CD14-positive monocyte (primary cell): ENCODE measurements at regions not wholly inside any gene's neighbourhood (a gene's known extent, or its start where the extent isn't known, plus 50 kb on each side); places are given as distances from the start of the nearest gene placed in this dataset.
A peak's percentile ranks its signal among the peaks of the same experiment; 100 is the strongest.
"Not testable (repeated sequence)": the region's sequence is repeated elsewhere in the genome, so short reads cannot be mapped to it uniquely, and the experiment has no call there.

Source experiments
- DNase-seq, 3 donors: peaks; one replicate each; pipeline ENCODE4 v3.0.0-alpha.2; 2011 to 2022
- H2AFZ ChIP-seq: 2 replicates; pipeline ENCODE4 v1.6.0; 2012; ENCODE audit warnings: mild to moderate bottlenecking, low read depth, low read length, inconsistent platforms; ENCODE audit not compliant: insufficient read depth, poor library complexity, severe bottlenecking
- H3K27ac ChIP-seq, 2 donors: 1 replicate in 1 of 2; 2 replicates in 1 of 2; pipeline ENCODE4 v1.5.1; 2012 to 2013; ENCODE audit warnings: low read length in 2 of 2, control low read depth in 1 of 2, inconsistent platforms in 1 of 2, low read depth in 1 of 2, mild to moderate bottlenecking in 1 of 2
- H3K27me3 ChIP-seq, 2 donors: one replicate each; pipeline versions ENCODE4 v1.6.0 to v1.6.1; 2011 to 2013; ENCODE audit warnings: low read length in 2 of 2; ENCODE audit not compliant: control insufficient read depth in 2 of 2, insufficient read depth in 2 of 2
- H3K36me3 ChIP-seq, 2 donors: replicated peaks in 1 of 2; 1 replicate in 1 of 2; 2 replicates in 1 of 2; pipeline versions ENCODE4 v1.5.1 to v1.6.1; 2012 to 2013; ENCODE audit warnings: low read length in 2 of 2, control low read depth in 1 of 2, inconsistent platforms in 1 of 2, mild to moderate bottlenecking in 1 of 2; ENCODE audit not compliant: insufficient read depth in 2 of 2, control insufficient read depth in 1 of 2
- H3K4me1 ChIP-seq, 2 donors: 1 replicate in 1 of 2; 2 replicates in 1 of 2; pipeline versions ENCODE4 v1.5.1 to v1.6.1; 2012 to 2013; ENCODE audit warnings: low read length in 2 of 2, control low read depth in 1 of 2, inconsistent platforms in 1 of 2, mild to moderate bottlenecking in 1 of 2, moderate library complexity in 1 of 2; ENCODE audit not compliant: insufficient read depth in 2 of 2, control insufficient read depth in 1 of 2
- H3K4me2 ChIP-seq: replicated peaks from 2 replicates; pipeline ENCODE3; 2012; ENCODE audit warnings: low read length, moderate library complexity, mild to moderate bottlenecking; ENCODE audit not compliant: poor library complexity, severe bottlenecking; ENCODE audit errors: extremely low read depth
- H3K4me3 ChIP-seq, 3 experiments: fragments of 200-600 bp in 1 of 3; sonication (generic) in 1 of 3; replicated peaks in 1 of 3; 1 replicate in 2 of 3; 2 replicates in 1 of 3; pipeline ENCODE4 v1.5.1; 2011 to 2013; ENCODE audit warnings: low read length in 3 of 3, mild to moderate bottlenecking in 3 of 3, control low read depth in 2 of 3, low read depth in 2 of 3, inconsistent platforms in 1 of 3, moderate library complexity in 1 of 3
- H3K79me2 ChIP-seq: 2 replicates; pipeline ENCODE4 v1.6.0; 2012; ENCODE audit warnings: mild to moderate bottlenecking, control low read depth, inconsistent platforms, low read length, moderate library complexity; ENCODE audit not compliant: insufficient read depth
- H3K9ac ChIP-seq: 2 replicates; pipeline ENCODE4 v1.6.0; 2017; ENCODE audit warnings: low read length, mild to moderate bottlenecking; ENCODE audit not compliant: insufficient read depth, poor library complexity, severe bottlenecking
- H3K9me3 ChIP-seq, 2 donors: replicated peaks in 1 of 2; 1 replicate in 1 of 2; 2 replicates in 1 of 2; pipeline versions ENCODE4 v1.5.1 to v1.6.1; 2012 to 2013; ENCODE audit warnings: low read length in 2 of 2, control low read depth in 1 of 2; ENCODE audit not compliant: control insufficient read depth in 1 of 2, insufficient read depth in 1 of 2
- H4K20me1 ChIP-seq: 2 replicates; pipeline ENCODE4 v1.6.0; 2012; ENCODE audit warnings: mild to moderate bottlenecking, low read length, control low read depth, moderate library complexity; ENCODE audit not compliant: insufficient read depth
- H3K27ac Mint-ChIP-seq, 7 donors: one replicate each; pipeline ENCODE4 v1.8.0; 2020; ENCODE audit warnings: mild to moderate bottlenecking in 7 of 7, mixed read lengths in 7 of 7, moderate library complexity in 6 of 7, inconsistent platforms in 2 of 7
- H3K27me3 Mint-ChIP-seq, 3 donors: one replicate each; pipeline ENCODE4 v1.8.0; 2021 to 2022; ENCODE audit warnings: low read depth in 3 of 3, mild to moderate bottlenecking in 3 of 3, mixed read lengths in 3 of 3, moderate library complexity in 3 of 3, inconsistent platforms in 1 of 3
- H3K36me3 Mint-ChIP-seq, 2 donors: one replicate each; pipeline ENCODE4 v1.8.0; 2020; ENCODE audit warnings: mixed read lengths in 2 of 2, inconsistent platforms in 1 of 2, mild to moderate bottlenecking in 1 of 2
- H3K4me1 Mint-ChIP-seq: one replicate; pipeline ENCODE4 v1.8.0; 2020; ENCODE audit warnings: mild to moderate bottlenecking, mixed read lengths
- H3K4me3 Mint-ChIP-seq, 2 donors: one replicate each; pipeline ENCODE4 v1.8.0; 2020; ENCODE audit warnings: mild to moderate bottlenecking in 2 of 2, mixed read lengths in 2 of 2, moderate library complexity in 1 of 2
- H3K9me3 Mint-ChIP-seq, 7 donors: one replicate each; pipeline ENCODE4 v1.8.0; 2020 to 2022; ENCODE audit warnings: mixed read lengths in 7 of 7, mild to moderate bottlenecking in 6 of 7, moderate library complexity in 6 of 7, inconsistent platforms in 2 of 7
- WGBS: methylation state at CpG from one replicate; pipeline ENCODE4 v1.1.5; 2013; ENCODE audit warnings: missing lambda C conversion rate; ENCODE audit not compliant: insufficient coverage; 5-methylcytosine and 5-hydroxymethylcytosine counted together
- intact Hi-C, 2 donors: fragments of 100-400 bp; cut with micrococcal nuclease; formaldehyde crosslinking; loops; one replicate each; pipeline versions ENCODE4 v1.15.0 to v1.15.1; 2023
- TF ChIP-seq, protein P1 (sequence below): fragments of 200-600 bp; IDR thresholded peaks from one replicate; pipeline ENCODE4 v1.8.0; 2022; ENCODE audit warnings: antibody characterized with exemption, mild to moderate bottlenecking

DNA sequence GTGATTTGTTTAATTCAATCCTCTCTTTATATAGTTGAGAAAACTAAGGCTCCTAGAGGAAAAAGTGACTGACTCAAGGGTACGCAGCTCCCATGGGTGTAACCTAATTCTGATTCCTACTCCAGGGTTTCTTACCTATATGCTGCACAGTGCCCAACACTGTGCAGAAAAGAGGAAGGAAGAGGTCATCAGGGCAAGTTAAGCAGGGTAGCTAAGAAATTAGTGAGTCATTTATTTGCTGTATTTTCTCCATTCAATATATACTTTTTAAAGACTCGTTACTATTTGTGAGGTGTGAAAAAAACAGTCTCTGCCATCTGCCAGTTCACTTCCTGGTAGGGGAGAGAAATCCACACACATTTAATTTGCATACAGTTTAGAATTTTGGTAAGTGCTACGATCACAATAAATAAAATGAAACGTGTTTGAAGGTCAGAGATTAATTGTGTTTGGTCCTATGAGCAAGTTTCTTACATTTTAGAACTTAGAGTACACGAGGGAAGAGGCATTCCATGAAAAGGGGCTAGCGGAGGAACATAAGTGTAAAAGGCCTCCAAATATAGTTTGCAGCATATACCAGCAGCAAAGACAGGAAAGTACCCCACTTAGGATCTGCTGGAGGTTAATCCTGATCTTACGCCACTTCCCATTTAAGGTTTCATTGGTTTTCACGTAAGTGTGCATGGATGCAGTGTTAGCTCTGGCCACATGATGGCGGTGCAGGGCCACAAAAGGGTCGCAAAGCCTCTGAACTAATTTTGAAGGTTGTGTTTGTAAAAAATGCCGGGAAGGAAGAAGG lies 59.9 kb upstream of the TLR4 start:
- Histone ChIP-seq H3K79me2 (no peaks in the 10 kb centered on the region), H4K20me1 (no peaks in the 10 kb centered on the region), H3K4me2 (peak overlapping the region; percentile 75), H2AFZ (peak overlapping the region; percentile 62), H3K27me3 (peaks cover 18 to 29% of the 10 kb centered on the region in 2 donors), H3K9me3 (no peaks in the 10 kb centered on the region), H3K9ac (peak overlapping the region; percentile 15), H3K4me1 (peaks cover 23 to 32% of the 10 kb centered on the region in 2 donors), H3K27ac (peak overlapping the region in 1 of 2 donors; percentile 37), H3K4me3 (peak overlapping the region in 2 of 3 experiments; percentile 16 to 58), H3K36me3 (no peaks in the 10 kb centered on the region)
- no peaks in the 10 kb centered on the region for H3K36me3 Mint-ChIP-seq
- H3K4me3 Mint-ChIP-seq = peak overlapping the region; percentile 67 to 83
- peak overlapping the region in 6 of 7 donors; percentile 30 to 85 (median 68) for H3K27ac Mint-ChIP-seq
- peak; percentile 69 to 87 (median 70) for DNase-seq
- H3K27me3 Mint-ChIP-seq = peaks cover 23 to 42% (median 32%) of the 10 kb centered on the region in 3 donors
- peaks cover 0 to 2% (median 0%) of the 10 kb centered on the region in 7 donors for H3K9me3 Mint-ChIP-seq
- peaks cover 28% of the 10 kb centered on the region for H3K4me1 Mint-ChIP-seq
- intact Hi-C loops = loop anchor here in 1 of 2 donors (10.0 kb wide), 1 partner anchor 130 kb away; no protein-coding TSS in a partner anchor
- TF ChIP-seq, protein P1, sequence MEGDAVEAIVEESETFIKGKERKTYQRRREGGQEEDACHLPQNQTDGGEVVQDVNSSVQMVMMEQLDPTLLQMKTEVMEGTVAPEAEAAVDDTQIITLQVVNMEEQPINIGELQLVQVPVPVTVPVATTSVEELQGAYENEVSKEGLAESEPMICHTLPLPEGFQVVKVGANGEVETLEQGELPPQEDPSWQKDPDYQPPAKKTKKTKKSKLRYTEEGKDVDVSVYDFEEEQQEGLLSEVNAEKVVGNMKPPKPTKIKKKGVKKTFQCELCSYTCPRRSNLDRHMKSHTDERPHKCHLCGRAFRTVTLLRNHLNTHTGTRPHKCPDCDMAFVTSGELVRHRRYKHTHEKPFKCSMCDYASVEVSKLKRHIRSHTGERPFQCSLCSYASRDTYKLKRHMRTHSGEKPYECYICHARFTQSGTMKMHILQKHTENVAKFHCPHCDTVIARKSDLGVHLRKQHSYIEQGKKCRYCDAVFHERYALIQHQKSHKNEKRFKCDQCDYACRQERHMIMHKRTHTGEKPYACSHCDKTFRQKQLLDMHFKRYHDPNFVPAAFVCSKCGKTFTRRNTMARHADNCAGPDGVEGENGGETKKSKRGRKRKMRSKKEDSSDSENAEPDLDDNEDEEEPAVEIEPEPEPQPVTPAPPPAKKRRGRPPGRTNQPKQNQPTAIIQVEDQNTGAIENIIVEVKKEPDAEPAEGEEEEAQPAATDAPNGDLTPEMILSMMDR = peak; percentile 96
- WGBS = 0% methylated on average over 5 of the region's 11 CpGs

DNA sequence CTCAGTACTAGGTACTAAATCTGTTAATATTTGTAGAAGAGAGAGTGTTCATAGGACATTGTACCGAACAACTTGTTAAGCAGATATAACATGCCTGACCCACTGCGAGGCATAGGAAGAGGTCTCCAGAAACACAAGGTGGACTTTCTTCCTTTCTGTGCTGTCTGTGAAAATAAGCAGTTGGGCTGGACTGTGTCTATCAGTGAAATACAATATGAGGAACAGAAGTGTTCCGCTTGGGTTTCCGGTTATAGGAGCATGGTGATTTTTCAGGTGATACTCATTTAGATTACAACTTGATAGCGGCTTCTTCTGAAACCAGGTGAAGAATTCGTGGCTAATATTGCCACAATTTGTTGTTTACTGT lies 60.9 kb upstream of the TLR4 start:
- Histone ChIP-seq H4K20me1 (no peaks in the 10 kb centered on the region), H3K27ac (no peak overlapping the region), H3K4me1 (peaks cover 23 to 32% of the 10 kb centered on the region in 2 donors), H3K79me2 (no peaks in the 10 kb centered on the region), H3K4me3 (peak overlapping the region in 1 of 3 experiments; percentile 46), H2AFZ (peak overlapping the region; percentile 38), H3K9me3 (no peaks in the 10 kb centered on the region), H3K4me2 (peak overlapping the region; percentile 49), H3K27me3 (peaks cover 18 to 29% of the 10 kb centered on the region in 2 donors), H3K36me3 (no peaks in the 10 kb centered on the region), H3K9ac (no peak overlapping the region)
- 48% methylated on average over 4 of the region's 6 CpGs for WGBS
- peak in 2 of 3 donors; percentile 2 to 7 for DNase-seq
- TF ChIP-seq, protein P1 = no peak
- intact Hi-C loops = loop anchor here in 1 of 2 donors (10.0 kb wide), 1 partner anchor 132 kb away; no protein-coding TSS in a partner anchor
- Mint-ChIP-seq H3K27me3 (peaks cover 25 to 42% (median 30%) of the 10 kb centered on the region in 3 donors), H3K9me3 (peaks cover 0 to 4% (median 0%) of the 10 kb centered on the region in 7 donors), H3K36me3 (no peaks in the 10 kb centered on the region), H3K4me1 (peaks cover 28% of the 10 kb centered on the region), H3K4me3 (peak overlapping the region; percentile 47 to 73), H3K27ac (no peak overlapping the region)

DNA sequence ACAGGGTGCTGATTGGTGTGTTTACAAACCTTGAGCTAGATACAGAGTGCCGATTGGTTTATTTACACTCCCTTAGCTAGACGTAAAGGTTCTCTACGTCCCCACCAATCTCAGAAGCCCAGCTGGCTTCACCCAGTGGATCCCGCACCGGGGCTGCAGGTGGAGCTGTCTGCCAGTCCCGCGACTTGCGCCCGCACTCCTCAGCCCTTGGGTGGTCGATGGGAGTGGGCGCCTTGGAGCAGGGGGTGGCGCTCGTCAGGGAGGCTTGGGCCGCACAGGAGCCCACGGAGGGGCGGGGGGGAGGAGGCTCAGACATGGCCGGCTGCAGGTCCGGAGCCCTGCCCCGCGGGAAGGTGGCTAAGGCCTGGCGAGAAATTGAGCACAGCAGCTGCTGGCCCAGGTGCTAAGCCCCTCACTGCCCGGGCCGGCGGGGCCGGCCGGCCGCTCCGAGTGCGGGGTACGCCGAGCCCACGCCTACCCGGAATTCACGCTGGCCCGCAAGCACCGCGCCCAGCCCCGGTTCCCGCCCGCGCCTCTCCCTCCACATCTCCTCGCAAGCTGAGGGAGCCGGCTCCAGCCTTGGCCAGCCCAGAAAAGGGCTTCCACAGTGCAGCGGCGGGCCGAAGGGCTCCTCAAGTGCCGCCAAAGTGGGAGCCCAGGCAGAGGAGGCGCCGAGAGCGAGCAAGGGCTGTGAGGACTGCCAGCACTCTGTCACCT lies 61.5 kb upstream of the TLR4 start:
- H3K9me3 ChIP-seq, H3K9me3 Mint-ChIP-seq, H4K20me1 ChIP-seq, H3K27ac ChIP-seq, H3K36me3 ChIP-seq, H3K36me3 Mint-ChIP-seq, H3K79me2 ChIP-seq, DNase-seq, H3K9ac ChIP-seq, H3K27ac Mint-ChIP-seq: not testable (repeated sequence)
- Histone ChIP-seq H3K4me3 (peak overlapping the region in 1 of 3 experiments; percentile 46), H3K4me2 (peak overlapping the region; percentile 49), H2AFZ (peak overlapping the region; percentile 38), H3K4me1 (peaks cover 23 to 32% of the 10 kb centered on the region in 2 donors), H3K27me3 (peaks cover 18 to 29% of the 10 kb centered on the region in 2 donors)
- H3K4me3 Mint-ChIP-seq = peak overlapping the region; percentile 47 to 73
- H3K4me1 Mint-ChIP-seq = peaks cover 28% of the 10 kb centered on the region
- 50% methylated on average over 17 of the region's 50 CpGs for WGBS
- peaks cover 25 to 42% (median 30%) of the 10 kb centered on the region in 3 donors for H3K27me3 Mint-ChIP-seq
- intact Hi-C loops = loop anchor here in 1 of 2 donors (10.0 kb wide), 1 partner anchor 132 kb away; no protein-coding TSS in a partner anchor
